Tibial nerve (tissue), 4 donors: ENCODE measurements at regions not wholly inside any gene's neighbourhood (a gene's known extent, or its start where the extent isn't known, plus 50 kb on each side); places are given as distances from the start of the nearest gene placed in this dataset.

Source experiments
- DNase-seq, 2 donors: peaks; one replicate each; pipeline ENCODE4 v3.0.0-alpha.2; 2019; ENCODE audit warnings: low spot score in 2 of 2
- H3K27ac ChIP-seq, 4 donors: fragments of 200-600 bp; sonication (generic) in 3 of 4; one replicate each; pipeline ENCODE4 v1.5.1; 2017 to 2019; ENCODE audit warnings: mild to moderate bottlenecking in 1 of 4
- H3K27me3 ChIP-seq, 2 donors: fragments of 200-600 bp; sonication (generic) in 1 of 2; one replicate each; pipeline versions ENCODE4 v1.5.1 to v1.6.0; 2017 to 2019
- H3K36me3 ChIP-seq, 3 donors: fragments of 200-600 bp; sonication (generic); one replicate each; pipeline ENCODE4 v1.5.1; 2018 to 2019
- H3K4me1 ChIP-seq, 4 donors: fragments of 200-600 bp; sonication (generic) in 3 of 4; one replicate each; pipeline ENCODE4 v1.5.1; 2017 to 2019
- H3K4me3 ChIP-seq, 4 donors: fragments of 200-600 bp; sonication (generic) in 3 of 4; one replicate each; pipeline ENCODE4 v1.5.1; 2017 to 2019; ENCODE audit warnings: mild to moderate bottlenecking in 1 of 4, moderate library complexity in 1 of 4
- H3K9me3 ChIP-seq, 4 donors: fragments of 200-600 bp; sonication (generic) in 3 of 4; one replicate each; pipeline ENCODE4 v1.5.1; 2017 to 2019
- CTCF ChIP-seq, 5 experiments: fragments of 200-600 bp in 3 of 5; fragments of 450-650 bp in 2 of 5; sonication (generic) in 3 of 5; IDR thresholded peaks; one replicate each; pipeline ENCODE4 v1.5.1; 2016 to 2019; ENCODE audit warnings: antibody characterized with exemption in 5 of 5, mild to moderate bottlenecking in 3 of 5, moderate library complexity in 2 of 5
- EP300 ChIP-seq, 2 donors: sonication (generic); formaldehyde crosslinking; IDR thresholded peaks; one replicate each; pipeline ENCODE4 v1.6.1; 2017; ENCODE audit warnings: antibody characterized with exemption in 2 of 2, mild to moderate bottlenecking in 1 of 2
- POLR2A ChIP-seq, 2 donors: fragments of 450-650 bp; IDR thresholded peaks; one replicate each; pipeline ENCODE4 v1.6.1; 2017; ENCODE audit warnings: antibody characterized with exemption in 2 of 2, mild to moderate bottlenecking in 2 of 2, moderate library complexity in 2 of 2
- WGBS, 2 donors: methylation state at CpG; one replicate each; pipeline ENCODE4 v1.1.5; 2018; 5-methylcytosine and 5-hydroxymethylcytosine counted together

DNA sequence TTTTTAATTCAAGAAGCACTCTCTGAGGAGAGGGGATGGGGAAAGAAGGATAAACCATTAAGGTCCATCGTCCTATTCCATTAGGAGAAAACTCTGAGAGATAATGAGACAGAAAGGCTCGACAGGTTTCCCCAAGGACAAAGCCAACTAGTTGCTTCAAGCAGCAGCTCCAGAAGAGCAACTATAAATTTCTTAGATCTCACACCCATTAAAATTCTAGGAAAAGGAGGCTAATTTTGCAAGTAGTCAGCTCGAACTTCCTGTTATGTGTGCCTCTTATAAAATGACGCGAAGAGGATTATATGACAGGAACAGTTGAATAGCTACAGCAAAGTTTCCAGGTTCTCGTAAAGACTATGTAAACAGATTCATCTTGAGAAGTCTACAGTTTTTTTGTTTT lies 52.0 kb upstream of the ST8SIA6 start:
- TF ChIP-seq CTCF (IDR thresholded peaks at IDR 0.05): no peak
- TF ChIP-seq POLR2A (IDR thresholded peaks at IDR 0.05): no peak
- TF ChIP-seq EP300 (IDR thresholded peaks at IDR 0.05): no peak
- Histone ChIP-seq H3K4me3 (no peak overlapping the region), H3K36me3 (no peaks in the 10 kb centered on the region), H3K27ac (no peak overlapping the region), H3K27me3 (no peaks in the 10 kb centered on the region), H3K4me1 (no peaks in the 10 kb centered on the region), H3K9me3 (no peaks in the 10 kb centered on the region)
- DNase-seq: no peak
- 76 to 80% methylated on average over 6 of the region's 6 CpGs for WGBS, 2 donors

DNA sequence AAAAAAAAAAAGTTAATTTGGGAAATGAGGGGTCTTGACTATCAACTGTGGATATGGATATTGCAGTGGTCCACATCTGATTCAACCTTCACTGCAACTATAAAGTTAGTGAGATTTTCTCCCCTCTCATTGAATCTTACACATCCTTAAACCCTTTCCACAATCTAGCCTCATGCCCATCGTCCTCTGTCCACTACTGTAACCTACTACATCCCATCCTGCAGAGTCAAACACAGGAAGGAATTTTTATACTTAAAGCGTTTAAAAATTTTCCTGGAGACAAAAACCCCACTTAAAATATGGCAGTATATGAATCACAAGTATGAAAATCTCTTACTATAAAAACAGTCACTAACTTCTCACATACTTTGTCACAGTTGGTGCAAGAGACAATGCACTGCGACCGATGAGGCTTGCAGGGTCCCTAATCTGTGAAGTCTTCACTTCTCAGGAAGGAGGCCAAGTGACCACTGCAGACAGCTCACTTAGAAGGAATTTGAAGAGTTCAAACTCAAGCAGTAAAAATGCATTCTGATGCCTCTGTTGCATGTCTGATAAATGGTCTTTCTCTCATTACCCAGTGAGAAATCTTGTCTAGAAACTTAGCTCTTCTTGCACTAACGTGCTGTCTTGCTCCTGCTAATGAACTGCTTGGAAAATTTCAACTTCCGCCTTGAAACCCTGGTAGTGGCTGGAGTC lies 50.3 kb upstream of the ST8SIA6 start:
- Histone ChIP-seq H3K9me3 (no peaks in the 10 kb centered on the region), H3K36me3 (no peaks in the 10 kb centered on the region), H3K27me3 (no peaks in the 10 kb centered on the region), H3K4me3 (no peak overlapping the region), H3K4me1 (no peaks in the 10 kb centered on the region), H3K27ac (no peak overlapping the region)
- WGBS, 2 donors: 88 to 92% methylated on average over 6 of the region's 6 CpGs
- no peak for DNase-seq
- no peak for TF ChIP-seq CTCF (IDR thresholded peaks at IDR 0.05)
- no peak for TF ChIP-seq POLR2A (IDR thresholded peaks at IDR 0.05)
- TF ChIP-seq EP300 (IDR thresholded peaks at IDR 0.05): no peak
